WTC11 (cell line): ENCODE measurements at regions not wholly inside any gene's neighbourhood (a gene's known extent, or its start where the extent isn't known, plus 50 kb on each side); places are given as distances from the start of the nearest gene placed in this dataset.

Experiments used
- ATAC-seq: fragments of 200-7000 bp; cut with Tn5 transposase; 2 replicates; pipeline ENCODE4 v1.10.0; 2021; ENCODE audit warnings: mild to moderate bottlenecking, moderate library complexity
- CTCF ChIA-PET: fragments of 300-600 bp; sonication (Branson Sonifier 250); formaldehyde crosslinking; loops from one replicate; lab custom pipeline; 2021; ENCODE audit warnings: antibody characterized with exemption; lab: Charles Lee
- POLR2A ChIA-PET: fragments of 350-600 bp; sonication (Branson Sonifier 250); formaldehyde crosslinking; loops from one replicate; lab custom pipeline; 2021; ENCODE audit warnings: antibody characterized with exemption; lab: Charles Lee
- DNase-seq: peaks from one replicate; pipeline ENCODE4 v3.0.0; 2021; ENCODE audit warnings: low spot score
- H3K27ac Mint-ChIP-seq: 2 replicates; pipeline ENCODE4 v1.8.0; 2021; ENCODE audit warnings: mixed read lengths
- H3K27me3 Mint-ChIP-seq: 2 replicates; pipeline ENCODE4 v1.8.0; 2021; ENCODE audit warnings: low read depth, mild to moderate bottlenecking, moderate library complexity, mixed read lengths
- H3K36me3 Mint-ChIP-seq: 2 replicates; pipeline ENCODE4 v1.8.0; 2021; ENCODE audit warnings: mixed read lengths
- H3K4me1 Mint-ChIP-seq: 2 replicates; pipeline ENCODE4 v1.8.0; 2022; ENCODE audit warnings: mixed read lengths
- H3K4me3 Mint-ChIP-seq: 2 replicates; pipeline ENCODE4 v1.8.0; 2021; ENCODE audit warnings: mild to moderate bottlenecking, moderate library complexity, mixed read lengths
- H3K9me3 Mint-ChIP-seq: 2 replicates; pipeline ENCODE4 v1.8.0; 2021; ENCODE audit warnings: mixed read lengths
- HMGXB4 ChIP-seq: sonication (generic); formaldehyde crosslinking; IDR thresholded peaks from 2 replicates; pipeline ENCODE4 v1.8.1; 2023; ENCODE audit warnings: mild to moderate bottlenecking, moderate library complexity, missing genetic modification reagents
- JUN ChIP-seq: sonication (generic); formaldehyde crosslinking; IDR thresholded peaks from 2 replicates; pipeline ENCODE4 v1.8.0; 2023; ENCODE audit warnings: mild to moderate bottlenecking, missing genetic modification reagents
- MLX ChIP-seq: sonication (generic); formaldehyde crosslinking; IDR thresholded peaks from 2 replicates; pipeline ENCODE4 v1.8.1; 2023; ENCODE audit warnings: mild to moderate bottlenecking, missing genetic modification reagents, moderate library complexity
- NFATC4 ChIP-seq: fragments of 250-450 bp; sonication (Bioruptor Pico); IDR thresholded peaks from 2 replicates; pipeline ENCODE4 v1.9.0; 2021; ENCODE audit warnings: mild to moderate bottlenecking
- PRDM15 ChIP-seq: sonication (generic); formaldehyde crosslinking; IDR thresholded peaks from 2 replicates; pipeline ENCODE4 v1.8.0; 2022; ENCODE audit warnings: missing genetic modification reagents
- PRRX2 ChIP-seq: fragments of 250-450 bp; sonication (Bioruptor Pico); IDR thresholded peaks from 2 replicates; pipeline ENCODE4 v1.8.0; 2021; ENCODE audit warnings: mild to moderate bottlenecking
- SOX15 ChIP-seq: fragments of 250-450 bp; sonication (Bioruptor Pico); IDR thresholded peaks from 2 replicates; pipeline ENCODE4 v1.9.0; 2021; ENCODE audit warnings: mild to moderate bottlenecking
- SP1 ChIP-seq: sonication (generic); formaldehyde crosslinking; conservative IDR thresholded peaks from 2 replicates; pipeline ENCODE4 v1.8.1; 2022; ENCODE audit warnings: missing genetic modification reagents
- ZNF232 ChIP-seq: sonication (generic); formaldehyde crosslinking; IDR thresholded peaks from 2 replicates; pipeline ENCODE4 v1.8.0; 2022; ENCODE audit warnings: mild to moderate bottlenecking, missing genetic modification reagents
- ZNF263 ChIP-seq: sonication (generic); formaldehyde crosslinking; IDR thresholded peaks from 2 replicates; pipeline ENCODE4 v1.8.1; 2022; ENCODE audit warnings: low read depth, mild to moderate bottlenecking, moderate library complexity, missing genetic modification reagents
- ZNF396 ChIP-seq: fragments of 250-450 bp; sonication (Bioruptor Pico); IDR thresholded peaks from 2 replicates; pipeline ENCODE4 v1.8.0; 2021; ENCODE audit warnings: mild to moderate bottlenecking, moderate library complexity, borderline replicate concordance
- TF ChIP-seq, protein P1 (sequence below): sonication (generic); formaldehyde crosslinking; IDR thresholded peaks from 2 replicates; pipeline ENCODE4 v1.8.0; 2023; ENCODE audit warnings: missing genetic modification reagents, mild to moderate bottlenecking, borderline replicate concordance
- TF ChIP-seq, protein P2 (sequence below): sonication (generic); formaldehyde crosslinking; IDR thresholded peaks from 2 replicates; pipeline ENCODE4 v1.8.0; 2022; ENCODE audit warnings: mild to moderate bottlenecking, missing genetic modification reagents

DNA sequence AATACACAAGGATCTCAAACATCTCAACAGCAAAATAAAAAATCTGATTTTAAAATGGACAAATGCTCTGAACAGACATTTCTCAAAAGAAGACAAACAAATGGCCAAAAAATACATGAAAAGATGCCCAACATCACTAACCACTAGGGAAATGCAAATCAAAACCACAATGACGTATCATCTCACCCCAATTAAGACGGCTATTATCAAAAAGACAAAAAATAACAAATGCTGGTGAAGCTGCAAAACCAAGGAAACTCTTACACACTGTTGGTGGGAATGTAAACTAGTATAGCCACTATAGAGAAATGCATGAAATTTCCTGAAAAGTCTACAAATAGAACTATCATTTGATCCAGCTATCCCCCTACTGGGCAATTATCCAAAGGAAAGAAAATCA, 145.0 kb downstream of the BTG1 start:
- no peak for DNase-seq
- peaks cover 6% of the 10 kb centered on the region; the same call in 1 of the 2 replicates for H3K4me1 Mint-ChIP-seq
- no peak overlapping the region for H3K4me3 Mint-ChIP-seq
- peaks cover 2% of the 10 kb centered on the region; the same call in 1 of the 2 replicates for H3K36me3 Mint-ChIP-seq
- H3K27ac Mint-ChIP-seq, result no peak overlapping the region
- no peak for TF ChIP-seq ZNF263 (CRISPR knock-in tag)
- no peak for TF ChIP-seq NFATC4
- TF ChIP-seq HMGXB4 (CRISPR knock-in tag), result no peak
- no peak for TF ChIP-seq SOX15 (CRISPR knock-in tag)
- TF ChIP-seq MLX (CRISPR knock-in tag), result no peak
- TF ChIP-seq JUN (CRISPR knock-in tag), result no peak
- no peak for TF ChIP-seq PRDM15 (CRISPR knock-in tag)
- no peak for TF ChIP-seq PRRX2
- TF ChIP-seq ZNF232 (CRISPR knock-in tag), result no peak
- TF ChIP-seq, protein P1, sequence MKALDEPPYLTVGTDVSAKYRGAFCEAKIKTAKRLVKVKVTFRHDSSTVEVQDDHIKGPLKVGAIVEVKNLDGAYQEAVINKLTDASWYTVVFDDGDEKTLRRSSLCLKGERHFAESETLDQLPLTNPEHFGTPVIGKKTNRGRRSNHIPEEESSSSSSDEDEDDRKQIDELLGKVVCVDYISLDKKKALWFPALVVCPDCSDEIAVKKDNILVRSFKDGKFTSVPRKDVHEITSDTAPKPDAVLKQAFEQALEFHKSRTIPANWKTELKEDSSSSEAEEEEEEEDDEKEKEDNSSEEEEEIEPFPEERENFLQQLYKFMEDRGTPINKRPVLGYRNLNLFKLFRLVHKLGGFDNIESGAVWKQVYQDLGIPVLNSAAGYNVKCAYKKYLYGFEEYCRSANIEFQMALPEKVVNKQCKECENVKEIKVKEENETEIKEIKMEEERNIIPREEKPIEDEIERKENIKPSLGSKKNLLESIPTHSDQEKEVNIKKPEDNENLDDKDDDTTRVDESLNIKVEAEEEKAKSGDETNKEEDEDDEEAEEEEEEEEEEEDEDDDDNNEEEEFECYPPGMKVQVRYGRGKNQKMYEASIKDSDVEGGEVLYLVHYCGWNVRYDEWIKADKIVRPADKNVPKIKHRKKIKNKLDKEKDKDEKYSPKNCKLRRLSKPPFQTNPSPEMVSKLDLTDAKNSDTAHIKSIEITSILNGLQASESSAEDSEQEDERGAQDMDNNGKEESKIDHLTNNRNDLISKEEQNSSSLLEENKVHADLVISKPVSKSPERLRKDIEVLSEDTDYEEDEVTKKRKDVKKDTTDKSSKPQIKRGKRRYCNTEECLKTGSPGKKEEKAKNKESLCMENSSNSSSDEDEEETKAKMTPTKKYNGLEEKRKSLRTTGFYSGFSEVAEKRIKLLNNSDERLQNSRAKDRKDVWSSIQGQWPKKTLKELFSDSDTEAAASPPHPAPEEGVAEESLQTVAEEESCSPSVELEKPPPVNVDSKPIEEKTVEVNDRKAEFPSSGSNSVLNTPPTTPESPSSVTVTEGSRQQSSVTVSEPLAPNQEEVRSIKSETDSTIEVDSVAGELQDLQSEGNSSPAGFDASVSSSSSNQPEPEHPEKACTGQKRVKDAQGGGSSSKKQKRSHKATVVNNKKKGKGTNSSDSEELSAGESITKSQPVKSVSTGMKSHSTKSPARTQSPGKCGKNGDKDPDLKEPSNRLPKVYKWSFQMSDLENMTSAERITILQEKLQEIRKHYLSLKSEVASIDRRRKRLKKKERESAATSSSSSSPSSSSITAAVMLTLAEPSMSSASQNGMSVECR (CRISPR knock-in tag), result no peak
- ChIA-PET POLR2A (no interaction called here), CTCF (no interaction called here)
- no peaks in the 10 kb centered on the region for H3K27me3 Mint-ChIP-seq
- H3K9me3 Mint-ChIP-seq, result peaks cover 19% of the 10 kb centered on the region
- ATAC-seq, result no peak

DNA sequence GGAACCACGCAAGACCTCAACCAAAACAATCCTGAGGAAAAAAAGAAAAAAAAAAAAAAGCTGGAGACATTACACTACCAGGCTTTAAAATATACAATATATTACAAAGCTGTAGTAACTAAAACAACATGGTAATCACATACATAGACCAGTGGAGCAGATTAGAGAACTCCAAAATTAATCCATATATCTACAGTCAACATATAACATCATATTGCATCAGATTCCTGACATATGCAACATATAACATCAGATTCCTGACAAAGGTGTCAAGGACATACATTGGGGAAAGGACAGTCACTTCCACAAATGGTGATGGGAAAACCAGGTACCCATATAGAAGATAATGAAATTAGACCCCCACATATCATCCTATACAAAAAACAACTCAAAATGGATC, 145.8 kb downstream of the BTG1 start:
- H3K27me3 Mint-ChIP-seq, result no peaks in the 10 kb centered on the region
- ChIA-PET CTCF (no interaction called here), POLR2A (interaction anchor here (0.6 kb wide), 1 partner anchor 245 kb away, joined by 3 read pairs; no protein-coding TSS in a partner anchor)
- no peak overlapping the region for H3K4me3 Mint-ChIP-seq
- no peak overlapping the region for H3K27ac Mint-ChIP-seq
- ATAC-seq (no peak), DNase-seq (no peak)
- peaks cover 6% of the 10 kb centered on the region; the same call in 1 of the 2 replicates for H3K4me1 Mint-ChIP-seq
- H3K36me3 Mint-ChIP-seq, result peaks cover 2% of the 10 kb centered on the region; the same call in 1 of the 2 replicates
- H3K9me3 Mint-ChIP-seq, result peaks cover 19% of the 10 kb centered on the region
- no peak for TF ChIP-seq ZNF396 (CRISPR knock-in tag)
- TF ChIP-seq SP1 (CRISPR knock-in tag), result no peak
- no peak for TF ChIP-seq ZNF263 (CRISPR knock-in tag)
- TF ChIP-seq, protein P2, sequence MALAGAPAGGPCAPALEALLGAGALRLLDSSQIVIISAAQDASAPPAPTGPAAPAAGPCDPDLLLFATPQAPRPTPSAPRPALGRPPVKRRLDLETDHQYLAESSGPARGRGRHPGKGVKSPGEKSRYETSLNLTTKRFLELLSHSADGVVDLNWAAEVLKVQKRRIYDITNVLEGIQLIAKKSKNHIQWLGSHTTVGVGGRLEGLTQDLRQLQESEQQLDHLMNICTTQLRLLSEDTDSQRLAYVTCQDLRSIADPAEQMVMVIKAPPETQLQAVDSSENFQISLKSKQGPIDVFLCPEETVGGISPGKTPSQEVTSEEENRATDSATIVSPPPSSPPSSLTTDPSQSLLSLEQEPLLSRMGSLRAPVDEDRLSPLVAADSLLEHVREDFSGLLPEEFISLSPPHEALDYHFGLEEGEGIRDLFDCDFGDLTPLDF (CRISPR knock-in tag), result no peak
- TF ChIP-seq HMGXB4 (CRISPR knock-in tag), result no peak
- TF ChIP-seq PRDM15 (CRISPR knock-in tag), result no peak
